Ishikawa (cell line): ENCODE measurements at regions not wholly inside any gene's neighbourhood (a gene's known extent, or its start where the extent isn't known, plus 50 kb on each side); places are given as distances from the start of the nearest gene placed in this dataset.

ENCODE experiments used
- CEBPB ChIP-seq: IDR thresholded peaks from 2 replicates; pipeline ENCODE4 v1.6.1; 2012
- CREB1 ChIP-seq: IDR thresholded peaks from 2 replicates; pipeline ENCODE4 v1.6.1; 2012; ENCODE audit warnings: low read depth
- EP300 ChIP-seq: IDR thresholded peaks from 2 replicates; pipeline ENCODE4 v1.6.1; 2012; ENCODE audit warnings: borderline replicate concordance
- MAX ChIP-seq: IDR thresholded peaks from 2 replicates; pipeline ENCODE4 v1.6.1; 2012
- NFIC ChIP-seq: IDR thresholded peaks from 2 replicates; pipeline ENCODE4 v1.6.1; 2012
- RAD21 ChIP-seq: IDR thresholded peaks from 2 replicates; pipeline ENCODE4 v1.6.1; 2012; ENCODE audit warnings: low read depth
- TAF1 ChIP-seq: IDR thresholded peaks from 2 replicates; pipeline ENCODE4 v1.6.1; 2012; ENCODE audit warnings: low read depth, mild to moderate bottlenecking
- TCF12 ChIP-seq: IDR thresholded peaks from 2 replicates; pipeline ENCODE4 v1.6.1; 2012; ENCODE audit warnings: low read depth
- TEAD4 ChIP-seq: IDR thresholded peaks from 2 replicates; pipeline ENCODE4 v1.6.1; 2012
- YY1 ChIP-seq: IDR thresholded peaks from 2 replicates; pipeline ENCODE4 v1.6.1; 2012; ENCODE audit warnings: low read depth
- ZBTB7A ChIP-seq: IDR thresholded peaks from 2 replicates; pipeline ENCODE4 v1.6.1; 2012; ENCODE audit warnings: low read depth

DNA sequence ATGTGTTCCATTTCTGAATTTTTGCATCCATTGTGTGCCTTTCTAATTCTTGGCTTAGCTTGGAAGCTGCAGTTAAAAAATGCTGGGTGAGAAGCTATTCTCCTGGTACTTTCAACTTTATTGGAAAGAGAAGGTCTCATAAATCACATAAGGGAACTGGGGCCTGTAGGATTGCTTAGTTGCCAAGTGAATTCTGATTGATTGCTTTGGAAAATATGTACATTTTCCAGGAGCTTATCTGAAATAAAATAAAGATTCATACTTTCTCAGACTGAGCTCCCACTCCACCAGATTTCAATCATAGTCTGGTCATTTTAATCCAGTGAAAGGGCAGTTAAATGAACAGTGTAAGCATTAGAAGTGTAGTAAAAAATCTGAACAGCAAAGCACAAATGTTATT, 50.0 kb upstream of the PRICKLE1 start:
- TF ChIP-seq EP300 (no peak), CEBPB (no peak), RAD21 (no peak), ZBTB7A (no peak), TCF12 (no peak), MAX (no peak), TEAD4 (no peak), TAF1 (no peak), CREB1 (no peak), YY1 (no peak), NFIC (no peak)
